ENCODE measurements at regions not wholly inside any gene's neighbourhood (a gene's known extent, or its start where the extent isn't known, plus 50 kb on each side); places are given as distances from the start of the nearest gene placed in this dataset.

GRCh38 chr13:57988276-57988675 is 356.7 kb downstream of the PCDH17 start:
- H3K4me3 ChIP-seq: no peak overlapping the region
- TF ChIP-seq POLR2A (IDR thresholded peaks at IDR 0.05): no peak
- no peak for TF ChIP-seq CTCF (IDR thresholded peaks at IDR 0.05)
- no peak overlapping the region for H3K27ac ChIP-seq
- H3K9me3 ChIP-seq: peaks cover 0 to 7% (median 0%) of the 10 kb centered on the region in 4 donors
- no peaks in the 10 kb centered on the region for H3K4me1 ChIP-seq
- no peaks in the 10 kb centered on the region for H3K36me3 ChIP-seq
- H3K27me3 ChIP-seq: no peaks in the 10 kb centered on the region
- DNase-seq: no peak

- H3K27me3 ChIP-seq: no peaks in the 10 kb centered on the region
- TF ChIP-seq CTCF (IDR thresholded peaks at IDR 0.05): no peak
- TF ChIP-seq POLR2A (IDR thresholded peaks at IDR 0.05): no peak
- no peak overlapping the region for H3K27ac ChIP-seq
- no peak overlapping the region for H3K4me3 ChIP-seq
- no peak for DNase-seq
- peaks cover 0 to 6% (median 0%) of the 10 kb centered on the region in 4 donors for H3K9me3 ChIP-seq
- H3K4me1 ChIP-seq: no peaks in the 10 kb centered on the region
- no peaks in the 10 kb centered on the region for H3K36me3 ChIP-seq
These were observed 359.5 kb downstream of the PCDH17 start for GRCh38 chr13:57991041-57991440.

- no peaks in the 10 kb centered on the region for H3K27me3 ChIP-seq
- H3K4me3 ChIP-seq: no peak overlapping the region
- no peaks in the 10 kb centered on the region for H3K9me3 ChIP-seq
- DNase-seq: no peak
- H3K4me1 ChIP-seq: no peaks in the 10 kb centered on the region
- TF ChIP-seq CTCF (IDR thresholded peaks at IDR 0.05) (no peak), POLR2A (IDR thresholded peaks at IDR 0.05) (no peak)
- H3K27ac ChIP-seq: no peak overlapping the region
- no peaks in the 10 kb centered on the region for H3K36me3 ChIP-seq
These were observed 360.9 kb downstream of the PCDH17 start for GRCh38 chr13:57992416-57992815.

GRCh38 chr13:57996717-57997116 is 365.2 kb downstream of the PCDH17 start:
- no peaks in the 10 kb centered on the region for H3K4me1 ChIP-seq
- H3K27me3 ChIP-seq: no peaks in the 10 kb centered on the region
- no peak for DNase-seq
- no peaks in the 10 kb centered on the region for H3K9me3 ChIP-seq
- no peak overlapping the region for H3K27ac ChIP-seq
- H3K4me3 ChIP-seq: no peak overlapping the region
- TF ChIP-seq CTCF (IDR thresholded peaks at IDR 0.05): no peak
- no peak for TF ChIP-seq POLR2A (IDR thresholded peaks at IDR 0.05)
- no peaks in the 10 kb centered on the region for H3K36me3 ChIP-seq

- no peaks in the 10 kb centered on the region for H3K36me3 ChIP-seq
- H3K27ac ChIP-seq: no peak overlapping the region
- no peaks in the 10 kb centered on the region for H3K27me3 ChIP-seq
- H3K4me3 ChIP-seq: no peak overlapping the region
- no peaks in the 10 kb centered on the region for H3K4me1 ChIP-seq
- DNase-seq: no peak
- no peak for TF ChIP-seq CTCF (IDR thresholded peaks at IDR 0.05)
- no peak for TF ChIP-seq POLR2A (IDR thresholded peaks at IDR 0.05)
- no peaks in the 10 kb centered on the region for H3K9me3 ChIP-seq
These were observed 373.2 kb downstream of the PCDH17 start for GRCh38 chr13:58004751-58005150.

- TF ChIP-seq CTCF (IDR thresholded peaks at IDR 0.05) (no peak), POLR2A (IDR thresholded peaks at IDR 0.05) (no peak)
- no peaks in the 10 kb centered on the region for H3K4me1 ChIP-seq
- DNase-seq: no peak
These were observed 386.5 kb downstream of the PCDH17 start for GRCh38 chr13:58018020-58018419.

More at GRCh38 chr13:58018020-58018419, 386.5 kb downstream of the PCDH17 start:
- Histone ChIP-seq H3K36me3 (no peaks in the 10 kb centered on the region), H3K27ac (no peak overlapping the region), H3K9me3 (no peaks in the 10 kb centered on the region), H3K4me3 (no peak overlapping the region), H3K27me3 (no peaks in the 10 kb centered on the region)

All from Peyer's patch (tissue), 4 donors.